OCI-LY3 (cell line): ENCODE measurements at regions not wholly inside any gene's neighbourhood (a gene's known extent, or its start where the extent isn't known, plus 50 kb on each side); places are given as distances from the start of the nearest gene placed in this dataset.

Source experiments
- CTCF ChIP-seq: fragments of 200-600, 300-600 bp; sonication (generic); IDR thresholded peaks from 2 replicates; pipeline ENCODE4 v1.5.1; 2014; ENCODE audit warnings: antibody characterized with exemption, low read length, low read depth
- EZH2phosphoT487 ChIP-seq: fragments of 200-600 bp; shearing (Covaris generic); IDR thresholded peaks from 2 replicates; pipeline ENCODE4 v1.6.1; 2018; ENCODE audit warnings: antibody characterized with exemption, mixed run types, low read depth

- no peak for TF ChIP-seq CTCF
- no peak for TF ChIP-seq EZH2phosphoT487
Observed at GRCh38 chr5:167671176-167671575, 620.3 kb upstream of the WWC1 start.
